Activated naive CD4-positive, alpha-beta T cell treated with anti-CD3 and anti-CD28 coated beads for 36 hours (primary cell): ENCODE measurements at regions not wholly inside any gene's neighbourhood (a gene's known extent, or its start where the extent isn't known, plus 50 kb on each side); places are given as distances from the start of the nearest gene placed in this dataset.

ENCODE experiments used
- CTCF ChIA-PET: fragments of 350-600 bp; sonication (Branson Sonifier 250); formaldehyde crosslinking; loops from one replicate; lab custom pipeline; 2021; ENCODE audit warnings: antibody characterized with exemption; lab: Charles Lee
- DNase-seq: peaks from one replicate; pipeline ENCODE4 v3.0.0-alpha.2; 2020
- H3K27ac Mint-ChIP-seq: one replicate; pipeline ENCODE4 v1.8.0; 2021; ENCODE audit warnings: mild to moderate bottlenecking, mixed read lengths
- H3K27me3 Mint-ChIP-seq: one replicate; pipeline ENCODE4 v1.8.0; 2021; ENCODE audit warnings: low read depth, mixed read lengths
- H3K36me3 Mint-ChIP-seq: one replicate; pipeline ENCODE4 v1.8.0; 2021; ENCODE audit warnings: low read depth, mixed read lengths
- H3K4me1 Mint-ChIP-seq: one replicate; pipeline ENCODE4 v1.8.0; 2021; ENCODE audit warnings: low read depth, mixed read lengths
- H3K4me3 Mint-ChIP-seq: one replicate; pipeline ENCODE4 v1.8.0; 2021; ENCODE audit warnings: mild to moderate bottlenecking, moderate library complexity, mixed read lengths
- H3K9me3 Mint-ChIP-seq: one replicate; pipeline ENCODE4 v1.8.0; 2021; ENCODE audit warnings: mixed read lengths
- intact Hi-C: fragments of 100-400 bp; cut with micrococcal nuclease; formaldehyde crosslinking; loops from one replicate; pipeline ENCODE4 v1.15.1; 2023

GRCh38 chr11:134579724-134580609, 167.9 kb upstream of the B3GAT1 start:
- Mint-ChIP-seq H3K27ac (no peak overlapping the region), H3K36me3 (no peaks in the 10 kb centered on the region), H3K4me3 (no peak overlapping the region), H3K9me3 (no peaks in the 10 kb centered on the region), H3K27me3 (peaks cover 7% of the 10 kb centered on the region), H3K4me1 (no peaks in the 10 kb centered on the region)
- intact Hi-C loops, result no loop called here
- CTCF ChIA-PET, result no interaction called here
- DNase-seq, result no peak

DNA sequence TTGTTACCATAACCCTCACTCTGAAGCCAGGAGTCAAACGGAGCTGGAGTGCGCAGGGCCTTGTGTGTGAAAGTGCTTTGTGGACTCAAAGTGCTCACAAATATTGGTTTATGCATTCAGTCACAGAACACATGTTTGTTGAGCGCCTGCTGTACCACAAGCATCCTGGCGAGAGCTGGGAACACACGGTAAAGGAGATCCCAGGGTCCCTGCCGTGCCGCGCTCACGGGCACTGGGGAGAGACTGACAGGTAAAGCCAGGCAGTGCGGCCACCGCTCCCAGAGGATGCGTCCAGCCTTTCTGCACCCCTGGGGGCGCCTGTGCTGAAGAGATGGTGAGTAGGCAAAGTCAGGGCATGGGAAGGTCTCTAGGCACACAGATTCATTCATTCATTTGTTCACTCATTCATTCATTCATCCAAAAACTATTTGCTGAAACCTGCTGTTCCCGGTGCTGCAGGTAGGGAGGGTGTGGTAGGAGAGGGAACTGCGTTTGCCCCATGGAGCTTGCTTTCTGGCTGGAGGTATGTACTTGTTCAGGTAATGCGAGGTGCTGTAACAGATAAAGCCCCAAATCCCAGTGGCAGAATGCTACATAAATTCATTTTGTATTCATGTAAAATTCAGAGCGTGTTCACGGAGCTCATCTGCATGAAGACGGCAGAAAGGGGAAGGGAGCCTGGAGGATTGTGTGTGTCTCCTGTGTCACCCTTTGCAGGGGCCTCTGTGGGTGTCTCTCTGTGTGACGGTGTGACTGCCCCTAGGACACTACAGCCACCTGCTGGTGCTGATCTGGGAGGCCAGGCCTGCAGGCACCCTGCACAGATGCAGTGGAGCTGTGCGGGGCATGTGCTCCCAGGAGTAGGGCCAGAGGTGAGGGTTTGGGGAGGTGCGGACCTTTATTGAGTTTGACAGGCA, 167.0 kb upstream of the B3GAT1 start:
- no peaks in the 10 kb centered on the region for H3K4me1 Mint-ChIP-seq
- no peaks in the 10 kb centered on the region for H3K36me3 Mint-ChIP-seq
- DNase-seq, result peak; percentile 23
- CTCF ChIA-PET, result interaction anchor here (0.6 to 0.7 kb wide), 2 partner anchors 190 to 287 kb away, joined by 3 read pairs; no protein-coding TSS in a partner anchor
- H3K27ac Mint-ChIP-seq, result no peak overlapping the region
- H3K9me3 Mint-ChIP-seq, result no peaks in the 10 kb centered on the region
- H3K4me3 Mint-ChIP-seq, result no peak overlapping the region
- intact Hi-C loops, result no loop called here
- H3K27me3 Mint-ChIP-seq, result peaks cover 7% of the 10 kb centered on the region

GRCh38 chr11:134577751-134578395, 165.8 kb upstream of the B3GAT1 start:
- H3K9me3 Mint-ChIP-seq, result no peaks in the 10 kb centered on the region
- H3K4me1 Mint-ChIP-seq, result no peaks in the 10 kb centered on the region
- CTCF ChIA-PET, result no interaction called here
- intact Hi-C loops, result no loop called here
- H3K36me3 Mint-ChIP-seq, result no peaks in the 10 kb centered on the region
- H3K27me3 Mint-ChIP-seq, result peaks cover 7% of the 10 kb centered on the region
- DNase-seq, result no peak
- H3K27ac Mint-ChIP-seq, result no peak overlapping the region
- no peak overlapping the region for H3K4me3 Mint-ChIP-seq

- intact Hi-C loops, result no loop called here
- Mint-ChIP-seq H3K9me3 (no peaks in the 10 kb centered on the region), H3K36me3 (no peaks in the 10 kb centered on the region), H3K27me3 (peaks cover 4% of the 10 kb centered on the region), H3K4me3 (no peak overlapping the region), H3K4me1 (no peaks in the 10 kb centered on the region), H3K27ac (no peak overlapping the region)
- CTCF ChIA-PET, result interaction anchor here (0.7 kb wide), 1 partner anchor 288 kb away, joined by 5 read pairs; no protein-coding TSS in a partner anchor
- no peak for DNase-seq
Observed at GRCh38 chr11:134576721-134577171, 164.7 kb upstream of the B3GAT1 start.

GRCh38 chr11:134576286-134576685, 164.2 kb upstream of the B3GAT1 start:
- intact Hi-C loops, result no loop called here
- Mint-ChIP-seq H3K27ac (no peak overlapping the region), H3K4me3 (no peak overlapping the region), H3K4me1 (no peaks in the 10 kb centered on the region), H3K27me3 (peaks cover 4% of the 10 kb centered on the region), H3K36me3 (no peaks in the 10 kb centered on the region), H3K9me3 (no peaks in the 10 kb centered on the region)
- DNase-seq, result no peak
- CTCF ChIA-PET, result interaction anchor here (0.7 kb wide), 1 partner anchor 288 kb away, joined by 5 read pairs; no protein-coding TSS in a partner anchor

- H3K9me3 Mint-ChIP-seq, result no peaks in the 10 kb centered on the region
- CTCF ChIA-PET, result no interaction called here
- peaks cover 4% of the 10 kb centered on the region for H3K27me3 Mint-ChIP-seq
- no peak overlapping the region for H3K4me3 Mint-ChIP-seq
- H3K4me1 Mint-ChIP-seq, result no peaks in the 10 kb centered on the region
- H3K27ac Mint-ChIP-seq, result no peak overlapping the region
- DNase-seq, result no peak
- intact Hi-C loops, result no loop called here
- H3K36me3 Mint-ChIP-seq, result no peaks in the 10 kb centered on the region
Observed at GRCh38 chr11:134575504-134576230, 163.6 kb upstream of the B3GAT1 start.

DNA sequence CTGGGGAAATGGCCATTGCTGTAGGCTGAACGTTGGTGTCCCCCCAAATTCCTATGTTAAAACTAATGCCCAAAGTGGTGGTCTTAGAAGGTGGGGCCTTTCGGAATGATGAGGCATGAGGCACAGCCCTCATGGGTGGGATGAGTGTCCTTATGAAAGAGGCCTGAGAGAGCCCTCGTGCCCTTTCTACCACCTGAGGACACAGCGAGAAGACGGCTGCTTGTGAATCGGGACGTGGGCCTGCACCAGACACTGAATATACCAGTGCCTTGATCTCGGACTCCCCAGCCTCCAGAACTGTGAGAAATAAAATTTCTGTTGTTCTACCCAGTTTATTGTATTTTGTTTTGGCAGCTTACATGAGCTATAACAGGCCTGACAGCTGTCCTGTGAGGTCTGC, 162.9 kb upstream of the B3GAT1 start:
- Mint-ChIP-seq H3K4me3 (no peak overlapping the region), H3K27me3 (peaks cover under 1% of the 10 kb centered on the region), H3K36me3 (no peaks in the 10 kb centered on the region), H3K27ac (no peak overlapping the region), H3K9me3 (no peaks in the 10 kb centered on the region), H3K4me1 (no peaks in the 10 kb centered on the region)
- intact Hi-C loops, result no loop called here
- CTCF ChIA-PET, result no interaction called here
- no peak for DNase-seq

GRCh38 chr11:134574425-134574824, 162.4 kb upstream of the B3GAT1 start:
- no peaks in the 10 kb centered on the region for H3K36me3 Mint-ChIP-seq
- H3K27ac Mint-ChIP-seq, result no peak overlapping the region
- H3K27me3 Mint-ChIP-seq, result no peaks in the 10 kb centered on the region
- no peaks in the 10 kb centered on the region for H3K9me3 Mint-ChIP-seq
- H3K4me3 Mint-ChIP-seq, result no peak overlapping the region
- no peaks in the 10 kb centered on the region for H3K4me1 Mint-ChIP-seq
- CTCF ChIA-PET, result no interaction called here
- intact Hi-C loops, result no loop called here
- no peak for DNase-seq

- Mint-ChIP-seq H3K27me3 (peaks cover 4% of the 10 kb centered on the region), H3K36me3 (no peaks in the 10 kb centered on the region), H3K4me1 (no peaks in the 10 kb centered on the region), H3K4me3 (no peak overlapping the region), H3K27ac (no peak overlapping the region), H3K9me3 (no peaks in the 10 kb centered on the region)
- CTCF ChIA-PET, result no interaction called here
- intact Hi-C loops, result no loop called here
- no peak for DNase-seq
Observed at GRCh38 chr11:134573857-134574256, 161.8 kb upstream of the B3GAT1 start.

- no peak for DNase-seq
- CTCF ChIA-PET, result no interaction called here
- Mint-ChIP-seq H3K27me3 (peaks cover 4% of the 10 kb centered on the region), H3K9me3 (no peaks in the 10 kb centered on the region), H3K27ac (no peak overlapping the region), H3K4me3 (no peak overlapping the region), H3K36me3 (no peaks in the 10 kb centered on the region), H3K4me1 (no peaks in the 10 kb centered on the region)
- intact Hi-C loops, result no loop called here
Observed at GRCh38 chr11:134572741-134573675, 161.0 kb upstream of the B3GAT1 start.

GRCh38 chr11:134571301-134571700, 159.3 kb upstream of the B3GAT1 start:
- no peaks in the 10 kb centered on the region for H3K9me3 Mint-ChIP-seq
- H3K36me3 Mint-ChIP-seq, result no peaks in the 10 kb centered on the region
- no peak overlapping the region for H3K27ac Mint-ChIP-seq
- H3K4me3 Mint-ChIP-seq, result no peak overlapping the region
- H3K4me1 Mint-ChIP-seq, result no peaks in the 10 kb centered on the region
- intact Hi-C loops, result no loop called here
- peaks cover 4% of the 10 kb centered on the region for H3K27me3 Mint-ChIP-seq
- DNase-seq, result no peak
- CTCF ChIA-PET, result no interaction called here
